ENCODE measurements at regions not wholly inside any gene's neighbourhood (a gene's known extent, or its start where the extent isn't known, plus 50 kb on each side); places are given as distances from the start of the nearest gene placed in this dataset.

- no peak for TF ChIP-seq OSR1 (CRISPR knock-in tag; IDR thresholded peaks at IDR 0.05)
- TF ChIP-seq ZFP3 (CRISPR knock-in tag; IDR thresholded peaks at IDR 0.05): no peak
- no peak for TF ChIP-seq ZC3H10 (CRISPR knock-in tag; IDR thresholded peaks at IDR 0.05)
These were observed 206.3 kb upstream of the CD96 start (continued) for GRCh38 chr3:111335512-111336303.

DNA sequence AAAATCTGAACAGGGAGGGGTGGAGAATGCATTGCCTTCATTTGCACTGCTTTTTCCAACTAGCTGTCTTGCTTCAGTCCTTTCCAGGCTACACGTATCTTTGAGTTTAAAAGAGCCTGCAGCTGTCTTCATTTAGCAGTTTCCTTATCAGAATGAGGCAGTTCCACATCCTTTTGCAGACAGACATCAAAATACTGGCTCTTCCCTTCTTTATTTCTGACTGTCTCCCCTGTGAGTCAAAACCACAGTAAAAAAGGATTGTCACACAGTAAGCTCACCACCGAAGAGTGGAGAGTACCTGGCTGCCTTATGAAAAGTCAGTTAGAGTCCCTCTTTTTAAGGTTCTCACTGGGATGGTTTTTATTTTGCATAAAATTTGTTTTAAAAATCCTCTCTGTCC, 205.5 kb upstream of the CD96 start:
- peak; percentile 28 for ATAC-seq
- TF ChIP-seq ZNF565 (CRISPR knock-in tag; conservative IDR thresholded peaks at IDR 0.05; ENCODE audit: low read depth) (no peak), TOX (CRISPR knock-in tag; IDR thresholded peaks at IDR 0.05; ENCODE audit: borderline replicate concordance) (no peak), BACH2 (CRISPR knock-in tag; IDR thresholded peaks at IDR 0.05; ENCODE audit: borderline replicate concordance) (no peak), CREB5 (CRISPR knock-in tag; IDR thresholded peaks at IDR 0.05; ENCODE audit: low read depth) (no peak), CSDC2 (CRISPR knock-in tag; IDR thresholded peaks at IDR 0.05) (no peak), ZFP30 (CRISPR knock-in tag; IDR thresholded peaks at IDR 0.05) (no peak)
- TF ChIP-seq, protein P1, sequence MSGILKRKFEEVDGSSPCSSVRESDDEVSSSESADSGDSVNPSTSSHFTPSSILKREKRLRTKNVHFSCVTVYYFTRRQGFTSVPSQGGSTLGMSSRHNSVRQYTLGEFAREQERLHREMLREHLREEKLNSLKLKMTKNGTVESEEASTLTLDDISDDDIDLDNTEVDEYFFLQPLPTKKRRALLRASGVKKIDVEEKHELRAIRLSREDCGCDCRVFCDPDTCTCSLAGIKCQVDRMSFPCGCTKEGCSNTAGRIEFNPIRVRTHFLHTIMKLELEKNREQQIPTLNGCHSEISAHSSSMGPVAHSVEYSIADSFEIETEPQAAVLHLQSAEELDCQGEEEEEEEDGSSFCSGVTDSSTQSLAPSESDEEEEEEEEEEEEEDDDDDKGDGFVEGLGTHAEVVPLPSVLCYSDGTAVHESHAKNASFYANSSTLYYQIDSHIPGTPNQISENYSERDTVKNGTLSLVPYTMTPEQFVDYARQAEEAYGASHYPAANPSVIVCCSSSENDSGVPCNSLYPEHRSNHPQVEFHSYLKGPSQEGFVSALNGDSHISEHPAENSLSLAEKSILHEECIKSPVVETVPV (CRISPR knock-in tag; IDR thresholded peaks at IDR 0.05): no peak

GRCh38 chr3:111338059-111338698, 203.8 kb upstream of the CD96 start:
- peak; percentile 94 for ATAC-seq
- TF ChIP-seq, protein P2, sequence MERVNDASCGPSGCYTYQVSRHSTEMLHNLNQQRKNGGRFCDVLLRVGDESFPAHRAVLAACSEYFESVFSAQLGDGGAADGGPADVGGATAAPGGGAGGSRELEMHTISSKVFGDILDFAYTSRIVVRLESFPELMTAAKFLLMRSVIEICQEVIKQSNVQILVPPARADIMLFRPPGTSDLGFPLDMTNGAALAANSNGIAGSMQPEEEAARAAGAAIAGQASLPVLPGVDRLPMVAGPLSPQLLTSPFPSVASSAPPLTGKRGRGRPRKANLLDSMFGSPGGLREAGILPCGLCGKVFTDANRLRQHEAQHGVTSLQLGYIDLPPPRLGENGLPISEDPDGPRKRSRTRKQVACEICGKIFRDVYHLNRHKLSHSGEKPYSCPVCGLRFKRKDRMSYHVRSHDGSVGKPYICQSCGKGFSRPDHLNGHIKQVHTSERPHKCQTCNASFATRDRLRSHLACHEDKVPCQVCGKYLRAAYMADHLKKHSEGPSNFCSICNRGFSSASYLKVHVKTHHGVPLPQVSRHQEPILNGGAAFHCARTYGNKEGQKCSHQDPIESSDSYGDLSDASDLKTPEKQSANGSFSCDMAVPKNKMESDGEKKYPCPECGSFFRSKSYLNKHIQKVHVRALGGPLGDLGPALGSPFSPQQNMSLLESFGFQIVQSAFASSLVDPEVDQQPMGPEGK (CRISPR knock-in tag; IDR thresholded peaks at IDR 0.05; ENCODE audit: borderline replicate concordance): no peak
- no peak for TF ChIP-seq OSR1 (CRISPR knock-in tag; IDR thresholded peaks at IDR 0.05)
- no peak for TF ChIP-seq CREB5 (CRISPR knock-in tag; IDR thresholded peaks at IDR 0.05; ENCODE audit: low read depth)
- TF ChIP-seq, protein P3, sequence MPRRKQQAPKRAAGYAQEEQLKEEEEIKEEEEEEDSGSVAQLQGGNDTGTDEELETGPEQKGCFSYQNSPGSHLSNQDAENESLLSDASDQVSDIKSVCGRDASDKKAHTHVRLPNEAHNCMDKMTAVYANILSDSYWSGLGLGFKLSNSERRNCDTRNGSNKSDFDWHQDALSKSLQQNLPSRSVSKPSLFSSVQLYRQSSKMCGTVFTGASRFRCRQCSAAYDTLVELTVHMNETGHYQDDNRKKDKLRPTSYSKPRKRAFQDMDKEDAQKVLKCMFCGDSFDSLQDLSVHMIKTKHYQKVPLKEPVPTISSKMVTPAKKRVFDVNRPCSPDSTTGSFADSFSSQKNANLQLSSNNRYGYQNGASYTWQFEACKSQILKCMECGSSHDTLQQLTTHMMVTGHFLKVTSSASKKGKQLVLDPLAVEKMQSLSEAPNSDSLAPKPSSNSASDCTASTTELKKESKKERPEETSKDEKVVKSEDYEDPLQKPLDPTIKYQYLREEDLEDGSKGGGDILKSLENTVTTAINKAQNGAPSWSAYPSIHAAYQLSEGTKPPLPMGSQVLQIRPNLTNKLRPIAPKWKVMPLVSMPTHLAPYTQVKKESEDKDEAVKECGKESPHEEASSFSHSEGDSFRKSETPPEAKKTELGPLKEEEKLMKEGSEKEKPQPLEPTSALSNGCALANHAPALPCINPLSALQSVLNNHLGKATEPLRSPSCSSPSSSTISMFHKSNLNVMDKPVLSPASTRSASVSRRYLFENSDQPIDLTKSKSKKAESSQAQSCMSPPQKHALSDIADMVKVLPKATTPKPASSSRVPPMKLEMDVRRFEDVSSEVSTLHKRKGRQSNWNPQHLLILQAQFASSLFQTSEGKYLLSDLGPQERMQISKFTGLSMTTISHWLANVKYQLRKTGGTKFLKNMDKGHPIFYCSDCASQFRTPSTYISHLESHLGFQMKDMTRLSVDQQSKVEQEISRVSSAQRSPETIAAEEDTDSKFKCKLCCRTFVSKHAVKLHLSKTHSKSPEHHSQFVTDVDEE (CRISPR knock-in tag; IDR thresholded peaks at IDR 0.05): no peak
- no peak for TF ChIP-seq ARNTL (CRISPR knock-in tag; IDR thresholded peaks at IDR 0.05; ENCODE audit: borderline replicate concordance, low read depth)
- no peak for TF ChIP-seq ZNF565 (CRISPR knock-in tag; conservative IDR thresholded peaks at IDR 0.05; ENCODE audit: low read depth)
- TF ChIP-seq BACH2 (CRISPR knock-in tag; IDR thresholded peaks at IDR 0.05; ENCODE audit: borderline replicate concordance): no peak
- no peak for TF ChIP-seq ZFP30 (CRISPR knock-in tag; IDR thresholded peaks at IDR 0.05)
- TF ChIP-seq PPARA (CRISPR knock-in tag; IDR thresholded peaks at IDR 0.05; ENCODE audit: borderline replicate concordance): no peak
- TF ChIP-seq SNAI2 (CRISPR knock-in tag; IDR thresholded peaks at IDR 0.05): no peak
- TF ChIP-seq ZNF8 (CRISPR knock-in tag; IDR thresholded peaks at IDR 0.05): no peak
- no peak for TF ChIP-seq ESRRG (CRISPR knock-in tag; IDR thresholded peaks at IDR 0.05)
- no peak for TF ChIP-seq RARB (CRISPR knock-in tag; IDR thresholded peaks at IDR 0.05)
- no peak for TF ChIP-seq ZC3H10 (CRISPR knock-in tag; IDR thresholded peaks at IDR 0.05)
- no peak for TF ChIP-seq TOX (CRISPR knock-in tag; IDR thresholded peaks at IDR 0.05; ENCODE audit: borderline replicate concordance)
- TF ChIP-seq, protein P1 (CRISPR knock-in tag; IDR thresholded peaks at IDR 0.05): no peak
- no peak for TF ChIP-seq ZNF70 (CRISPR knock-in tag; IDR thresholded peaks at IDR 0.05)
- no peak for TF ChIP-seq ZFP3 (CRISPR knock-in tag; IDR thresholded peaks at IDR 0.05)
- TF ChIP-seq TCF4 (CRISPR knock-in tag; IDR thresholded peaks at IDR 0.05; ENCODE audit: borderline replicate concordance): no peak
